ENCODE measurements at regions not wholly inside any gene's neighbourhood (a gene's known extent, or its start where the extent isn't known, plus 50 kb on each side); places are given as distances from the start of the nearest gene placed in this dataset.
"Not testable (repeated sequence)": the region's sequence is repeated elsewhere in the genome, so short reads cannot be mapped to it uniquely, and the experiment has no call there.

GRCh38 chr1:208990456-208990855 is 593.1 kb upstream of the CAMK1G start:
- TF ChIP-seq CTCF (IDR thresholded peaks at IDR 0.05; ENCODE audit: insufficient read depth, low read length, missing control alignments): no peak
- POLR2A ChIA-PET: no interaction called here
- H3K4me3 ChIP-seq (ENCODE audit: low read depth, low read length): no peak overlapping the region
- no peak for DNase-seq (ENCODE audit: low read depth, low spot score)
- CTCF ChIA-PET: no interaction called here

GRCh38 chr1:208997053-208997452 is 586.5 kb upstream of the CAMK1G start:
- POLR2A ChIA-PET; DNase-seq (ENCODE audit: low read depth, low spot score): not testable (repeated sequence)

GRCh38 chr1:208997726-208998312 is 585.7 kb upstream of the CAMK1G start:
- no peak for DNase-seq (ENCODE audit: low read depth, low spot score)
- H3K4me3 ChIP-seq (ENCODE audit: low read depth, low read length): no peak overlapping the region
- CTCF ChIA-PET: no interaction called here
- peak; percentile 40 for TF ChIP-seq CTCF (IDR thresholded peaks at IDR 0.05; ENCODE audit: insufficient read depth, low read length, missing control alignments)
- POLR2A ChIA-PET: no interaction called here

More at GRCh38 chr1:208997053-208997452, 586.5 kb upstream of the CAMK1G start:
- H3K4me3 ChIP-seq (ENCODE audit: low read depth, low read length); CTCF ChIA-PET: not testable (repeated sequence)

DNA sequence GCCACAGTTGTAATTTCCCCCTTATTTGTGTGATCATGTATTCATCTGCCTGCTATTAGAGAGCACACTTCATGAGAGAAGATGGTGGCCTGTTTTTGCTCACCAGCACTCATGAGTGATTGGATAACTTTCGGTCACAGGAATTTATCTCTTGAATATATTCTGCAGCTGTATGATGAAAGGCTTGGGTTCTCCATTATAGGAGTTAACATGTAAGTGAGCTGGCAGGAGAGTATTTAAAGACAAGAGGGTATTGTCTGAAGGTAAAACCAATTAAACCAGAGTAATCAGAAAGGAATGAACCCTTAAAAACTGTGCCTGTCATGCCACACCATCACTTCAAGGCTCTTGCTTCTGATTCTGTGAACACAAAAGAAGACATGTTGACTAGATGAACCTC is 574.9 kb upstream of the CAMK1G start:
- ChIA-PET POLR2A (no interaction called here), CTCF (no interaction called here)
- no peak for DNase-seq (ENCODE audit: low read depth, low spot score)

DNA sequence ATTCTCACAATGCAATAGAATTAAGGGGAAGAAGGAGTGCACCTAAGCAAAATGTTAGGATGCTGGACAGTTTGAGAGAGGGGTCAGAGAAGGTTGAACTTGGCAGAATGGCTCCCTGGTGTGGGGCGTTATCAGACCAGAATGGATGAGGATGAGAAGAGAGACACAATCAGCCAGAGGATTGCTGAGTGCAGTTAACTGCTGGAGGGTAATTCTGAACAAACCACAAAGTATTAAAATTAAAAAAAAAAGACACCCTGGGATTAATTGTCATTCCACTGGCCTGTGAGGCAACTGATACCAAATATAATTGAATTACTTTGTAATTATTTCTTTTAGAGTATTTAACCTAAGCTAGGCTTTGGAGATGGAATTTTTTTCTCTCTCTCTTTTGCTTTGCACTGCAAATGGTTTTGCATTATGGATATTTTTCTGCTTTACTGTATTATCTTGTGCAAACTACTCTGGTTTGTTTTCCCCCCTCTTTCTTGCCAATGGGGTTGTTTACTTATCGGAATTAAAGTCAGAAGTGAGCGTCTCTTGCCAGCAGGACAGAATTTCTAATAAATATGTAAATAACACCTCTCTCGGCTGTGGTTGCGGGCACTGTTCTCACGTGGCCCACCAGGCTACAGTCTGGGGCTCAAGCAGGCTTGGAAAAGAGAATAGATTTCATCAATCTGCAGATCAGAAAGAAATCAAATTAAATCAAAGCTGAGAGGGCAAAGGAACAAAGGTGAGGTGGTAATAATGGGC is 572.9 kb upstream of the CAMK1G start:
- ChIA-PET CTCF (no interaction called here), POLR2A (no interaction called here)
- DNase-seq (ENCODE audit: low read depth, low spot score): no peak
- H3K4me3 ChIP-seq (ENCODE audit: low read depth, low read length): no peak overlapping the region
- TF ChIP-seq CTCF (IDR thresholded peaks at IDR 0.05; ENCODE audit: insufficient read depth, low read length, missing control alignments): no peak

More for the DNA sequence above, 574.9 kb upstream of the CAMK1G start:
- H3K4me3 ChIP-seq (ENCODE audit: low read depth, low read length): no peak overlapping the region
- no peak for TF ChIP-seq CTCF (IDR thresholded peaks at IDR 0.05; ENCODE audit: insufficient read depth, low read length, missing control alignments)

DNA sequence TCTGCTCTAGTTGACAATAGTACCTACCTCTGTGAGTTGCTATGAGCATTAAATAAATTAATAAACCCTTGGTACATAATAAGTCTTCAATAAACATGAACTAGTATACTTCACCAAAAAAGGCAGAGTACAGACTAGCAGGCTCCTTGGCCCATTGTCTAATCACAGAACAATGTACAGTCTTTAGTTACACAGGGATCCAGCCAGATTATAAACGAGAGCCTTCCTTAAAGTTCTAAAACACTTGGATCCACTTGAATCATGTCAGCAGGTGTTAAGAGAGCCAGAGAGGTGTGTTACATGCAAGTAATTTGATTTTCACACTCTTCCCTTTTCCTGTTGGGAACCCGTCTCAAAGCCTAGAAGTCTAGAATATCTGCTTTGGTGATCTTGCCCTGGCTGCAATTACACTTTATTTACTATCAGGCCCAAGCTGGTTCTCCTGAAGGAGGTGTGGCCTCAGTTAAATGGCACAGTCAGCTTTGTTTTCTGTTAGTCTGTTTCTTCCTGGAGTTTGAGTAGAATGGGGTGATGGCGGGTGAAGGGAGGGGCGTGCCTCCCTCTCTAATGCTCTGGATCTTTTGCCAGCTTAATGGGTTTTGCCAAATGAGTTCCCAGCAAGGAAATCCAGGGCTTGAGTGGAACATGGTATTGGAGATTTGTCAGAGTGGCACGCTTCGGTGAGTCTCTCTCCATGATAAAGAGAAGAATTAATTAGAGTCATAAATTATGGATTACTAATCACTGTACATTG is 570.9 kb upstream of the CAMK1G start:
- ChIA-PET CTCF (no interaction called here), POLR2A (no interaction called here)
- H3K4me3 ChIP-seq (ENCODE audit: low read depth, low read length): no peak overlapping the region
- TF ChIP-seq CTCF (IDR thresholded peaks at IDR 0.05; ENCODE audit: insufficient read depth, low read length, missing control alignments): no peak
- no peak for DNase-seq (ENCODE audit: low read depth, low spot score)

Data from AG04449 (cell line).